Astrocyte (in vitro differentiated cells and primary cell): ENCODE measurements at regions not wholly inside any gene's neighbourhood (a gene's known extent, or its start where the extent isn't known, plus 50 kb on each side); places are given as distances from the start of the nearest gene placed in this dataset.

Experiments used
- CTCF ChIP-seq: IDR thresholded peaks from 2 replicates; pipeline ENCODE4 v1.5.1; 2011; ENCODE audit warnings: low read depth, mild to moderate bottlenecking, inconsistent platforms, low read length, moderate library complexity; ENCODE audit not compliant: insufficient read depth
- EZH2 ChIP-seq: IDR thresholded peaks from 2 replicates; pipeline ENCODE4 v1.6.1; 2012; ENCODE audit warnings: mild to moderate bottlenecking, low read length, inconsistent platforms; ENCODE audit not compliant: insufficient read depth

- TF ChIP-seq CTCF = no peak
- TF ChIP-seq EZH2 = no peak
Measured at GRCh38 chr1:105724286-105724685, 1332.2 kb upstream of the PRMT6 start.
